MV-4-11 (cell line): ENCODE measurements at regions not wholly inside any gene's neighbourhood (a gene's known extent, or its start where the extent isn't known, plus 50 kb on each side); places are given as distances from the start of the nearest gene placed in this dataset.

Experiments used
- DNase-seq: peaks from one replicate; lab custom pipeline; 2025; lab: John Stamatoyannopoulos, UW

GRCh38 chr22:44442186-44442815 lies 55.7 kb downstream of the RTL6 start:
- no peak for DNase-seq

- DNase-seq = no peak
Observed at GRCh38 chr22:44441401-44442185, 56.4 kb downstream of the RTL6 start.

DNA sequence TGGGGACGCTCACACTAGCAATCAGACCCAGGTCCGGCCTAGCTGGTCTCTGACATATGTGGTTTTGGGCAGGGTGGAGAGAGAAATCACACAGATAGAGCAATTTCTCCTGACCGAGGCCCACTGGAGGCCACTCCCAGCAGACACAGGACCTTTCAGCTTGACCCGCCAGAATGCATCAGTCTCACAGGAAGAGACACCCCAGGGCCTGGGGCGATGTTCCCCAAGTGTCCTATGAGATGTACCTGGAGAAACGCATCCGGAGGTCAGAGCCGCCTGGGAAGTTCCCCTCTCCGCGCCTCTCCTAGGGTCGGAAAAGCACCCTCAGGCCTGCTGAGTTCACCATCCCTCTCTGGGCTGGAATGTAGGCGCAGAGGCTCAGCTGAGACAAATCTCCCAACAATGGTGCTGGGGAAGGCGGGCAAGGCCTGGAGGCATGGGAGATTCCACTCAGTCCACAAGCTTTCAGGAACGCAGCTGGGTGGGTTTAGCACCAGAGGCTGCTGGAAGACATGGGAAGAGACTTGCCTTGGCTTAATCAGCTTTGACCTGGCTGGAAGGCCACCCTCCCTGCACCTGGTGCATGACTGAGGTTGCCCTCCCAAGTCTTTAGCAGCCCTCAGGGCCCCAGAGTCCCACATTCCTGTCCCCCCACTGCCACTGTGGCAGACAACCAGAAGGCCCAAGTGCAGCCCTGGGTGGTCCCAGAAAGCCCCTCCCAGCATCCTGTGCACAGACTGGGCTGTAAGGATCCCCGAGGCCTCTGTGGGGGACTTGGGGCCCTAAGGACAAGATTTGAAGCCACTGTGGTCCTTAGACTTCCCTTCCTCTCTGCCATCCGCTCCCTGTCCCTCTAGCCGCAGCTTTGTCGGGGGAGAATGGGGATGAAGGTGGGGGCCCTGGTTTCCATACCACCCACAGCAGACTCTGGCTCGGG lies 57.5 kb downstream of the RTL6 start:
- DNase-seq = no peak

- no peak for DNase-seq
Observed at GRCh38 chr22:44439356-44440223, 58.4 kb downstream of the RTL6 start.

DNA sequence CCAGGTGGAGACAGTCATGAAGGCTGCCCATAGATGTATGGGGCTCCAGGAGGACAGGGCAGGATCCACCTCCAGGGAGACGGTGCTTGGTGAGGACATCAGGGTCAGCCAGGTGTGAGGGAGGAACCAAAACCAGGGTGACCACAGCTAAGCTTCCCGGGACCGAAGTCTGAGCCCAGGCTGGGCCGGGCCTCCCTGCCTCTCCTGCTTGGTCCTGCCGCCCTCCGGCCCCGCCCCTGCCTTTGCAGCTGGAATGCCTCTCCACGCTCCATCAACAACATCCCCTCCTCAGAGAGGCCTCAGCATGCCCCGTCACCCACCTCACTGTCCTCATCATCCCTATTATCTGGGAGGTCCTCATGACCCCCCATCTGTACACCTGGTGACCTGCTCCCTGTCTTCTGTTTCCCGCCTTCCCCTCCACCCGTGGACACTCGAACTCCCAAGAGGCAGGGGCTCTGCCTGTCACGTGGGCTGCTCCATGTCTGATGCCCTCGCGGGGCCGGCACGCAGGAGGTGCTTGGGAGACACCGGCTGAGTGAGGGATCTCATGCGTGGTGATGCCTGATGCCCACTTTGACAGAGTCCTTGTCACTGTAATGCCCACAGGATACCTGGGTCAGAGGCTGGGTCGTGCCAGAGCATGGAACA lies 59.4 kb downstream of the RTL6 start:
- no peak for DNase-seq

DNA sequence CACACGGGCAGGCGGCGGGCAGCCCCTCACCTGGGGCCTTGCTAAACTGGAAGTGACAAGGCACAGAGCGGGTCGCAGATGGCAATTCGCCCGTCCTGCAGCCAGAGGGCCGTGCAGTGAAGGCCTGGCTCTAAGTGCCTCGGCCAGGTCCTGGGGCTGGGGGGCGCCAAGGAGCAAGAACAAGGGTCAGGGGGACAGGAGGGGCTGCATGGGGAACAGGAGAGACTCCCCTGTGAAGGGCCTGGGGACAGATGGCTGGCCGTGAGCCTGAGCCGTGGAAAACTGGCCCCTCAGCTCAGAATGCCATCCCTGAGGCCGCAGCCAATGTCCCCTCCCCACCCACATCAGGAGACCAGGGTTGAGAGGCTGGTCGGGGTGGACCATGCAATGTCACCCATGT lies 60.0 kb downstream of the RTL6 start:
- no peak for DNase-seq

- no peak for DNase-seq
Observed at GRCh38 chr22:44437216-44438055, 60.6 kb downstream of the RTL6 start.

- DNase-seq = peak; percentile 57
Observed at GRCh38 chr22:44436736-44437135, 61.3 kb downstream of the RTL6 start.

DNA sequence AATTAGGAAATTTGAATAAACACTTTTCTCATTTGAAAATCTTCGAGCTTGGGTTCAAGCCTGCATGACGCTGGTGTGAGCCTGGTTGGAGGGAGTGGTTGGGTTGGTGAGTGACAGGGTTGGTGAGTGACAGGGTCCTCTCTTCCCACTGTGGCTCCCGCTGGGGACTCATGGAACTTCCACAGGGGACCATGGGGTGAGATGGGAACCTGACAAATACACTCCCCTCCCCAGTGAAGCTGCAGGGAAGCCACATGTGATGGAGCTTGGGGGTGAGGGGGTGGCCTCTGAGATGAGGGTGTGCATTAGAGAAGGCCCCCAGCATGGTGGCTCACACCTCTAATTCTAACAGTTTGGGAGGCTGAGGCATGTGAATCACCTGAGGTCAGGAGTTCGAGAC lies 66.8 kb downstream of the RTL6 start:
- no peak for DNase-seq

DNA sequence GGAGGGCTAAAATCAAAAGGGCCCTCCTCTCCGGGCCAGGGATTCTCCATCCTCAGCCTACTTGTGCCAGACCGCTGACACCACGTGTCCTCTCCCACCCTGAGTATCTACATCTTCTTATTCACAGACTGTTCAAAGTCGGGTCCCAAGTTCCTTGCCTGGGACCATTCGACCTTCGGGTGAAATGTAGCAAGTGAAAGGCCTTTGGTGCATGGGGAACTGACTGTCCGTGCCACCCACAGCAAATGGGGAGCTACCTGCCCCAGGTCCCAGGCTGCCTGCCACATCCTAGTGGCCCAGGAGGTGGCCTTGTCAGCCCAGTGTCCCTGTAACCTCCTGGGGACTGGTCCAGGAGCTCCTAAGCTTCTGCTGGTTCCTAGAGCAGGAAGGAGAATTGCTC lies 67.3 kb downstream of the RTL6 start:
- no peak for DNase-seq

DNA sequence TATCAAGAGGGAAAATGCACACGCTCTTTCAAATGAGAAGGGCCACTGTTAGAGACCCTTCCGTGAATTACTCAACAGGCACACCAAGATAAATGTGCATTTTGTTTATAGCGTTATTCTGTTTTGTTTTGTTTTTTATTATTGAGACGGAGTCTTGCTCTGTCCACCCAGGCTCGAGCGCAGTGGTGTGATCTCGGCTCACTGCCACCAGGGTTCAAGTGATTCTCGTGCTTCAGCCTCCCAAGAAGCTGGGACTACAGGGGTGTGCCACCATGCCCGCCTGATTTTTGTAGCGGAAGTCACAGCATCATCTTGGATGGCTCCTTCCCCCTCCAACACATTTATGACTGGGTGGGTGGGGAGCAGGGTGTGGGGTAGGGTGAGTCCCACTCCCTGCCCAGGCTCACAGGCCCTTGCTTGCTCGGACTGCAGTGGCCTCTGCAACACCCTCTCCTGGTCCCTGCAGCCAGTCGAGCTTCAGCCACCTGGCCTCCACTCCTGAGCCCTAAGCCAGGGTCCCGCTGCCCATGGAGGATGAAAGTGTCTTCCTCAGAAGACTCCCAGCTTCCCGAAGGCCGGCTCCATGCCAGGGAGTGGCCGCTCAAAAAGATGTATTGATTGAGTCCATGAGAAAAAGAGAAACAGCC lies 68.0 kb downstream of the RTL6 start:
- no peak for DNase-seq

DNA sequence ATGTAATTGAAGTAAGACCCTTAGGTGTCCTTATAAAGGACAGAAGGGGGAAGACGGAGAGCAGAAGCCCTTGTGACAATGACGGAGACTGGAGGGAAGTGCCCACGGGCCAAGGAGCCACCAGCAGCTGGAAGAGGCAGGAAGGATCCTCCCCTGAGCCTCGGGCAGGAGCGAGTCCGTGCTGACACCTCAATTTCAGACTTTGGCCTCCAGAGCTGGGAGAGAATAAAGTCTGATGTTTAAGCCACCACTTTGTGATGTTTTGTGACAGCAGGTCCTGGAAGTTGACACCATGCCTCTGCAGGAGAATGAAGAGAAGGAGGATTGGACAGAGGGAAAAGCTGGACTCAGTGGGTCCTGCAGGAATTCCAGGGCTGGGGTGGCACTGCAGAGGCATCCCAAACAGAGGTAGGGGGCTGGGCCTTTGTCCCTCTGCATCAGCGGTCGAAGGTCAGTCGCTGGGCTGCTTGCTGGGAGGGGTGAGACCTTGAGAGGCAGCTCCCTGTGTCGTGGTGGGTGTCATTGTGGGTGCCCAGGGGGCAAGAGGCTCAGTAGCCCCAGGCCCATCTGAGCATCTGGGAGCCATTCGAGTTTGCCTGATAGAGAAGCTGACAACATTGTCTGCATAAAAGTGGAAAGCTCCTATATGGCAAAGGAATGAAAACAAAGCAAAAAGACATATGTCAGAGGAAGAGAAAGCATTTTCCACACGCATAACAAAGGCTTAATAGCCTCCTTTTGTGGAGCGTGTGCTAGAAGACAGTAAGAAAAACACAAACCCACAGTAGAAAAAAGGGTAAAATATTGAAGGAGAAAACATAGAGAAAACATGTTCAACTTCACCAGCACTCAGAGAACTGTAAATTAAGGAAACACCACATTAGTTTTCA lies 68.8 kb downstream of the RTL6 start:
- no peak for DNase-seq

DNA sequence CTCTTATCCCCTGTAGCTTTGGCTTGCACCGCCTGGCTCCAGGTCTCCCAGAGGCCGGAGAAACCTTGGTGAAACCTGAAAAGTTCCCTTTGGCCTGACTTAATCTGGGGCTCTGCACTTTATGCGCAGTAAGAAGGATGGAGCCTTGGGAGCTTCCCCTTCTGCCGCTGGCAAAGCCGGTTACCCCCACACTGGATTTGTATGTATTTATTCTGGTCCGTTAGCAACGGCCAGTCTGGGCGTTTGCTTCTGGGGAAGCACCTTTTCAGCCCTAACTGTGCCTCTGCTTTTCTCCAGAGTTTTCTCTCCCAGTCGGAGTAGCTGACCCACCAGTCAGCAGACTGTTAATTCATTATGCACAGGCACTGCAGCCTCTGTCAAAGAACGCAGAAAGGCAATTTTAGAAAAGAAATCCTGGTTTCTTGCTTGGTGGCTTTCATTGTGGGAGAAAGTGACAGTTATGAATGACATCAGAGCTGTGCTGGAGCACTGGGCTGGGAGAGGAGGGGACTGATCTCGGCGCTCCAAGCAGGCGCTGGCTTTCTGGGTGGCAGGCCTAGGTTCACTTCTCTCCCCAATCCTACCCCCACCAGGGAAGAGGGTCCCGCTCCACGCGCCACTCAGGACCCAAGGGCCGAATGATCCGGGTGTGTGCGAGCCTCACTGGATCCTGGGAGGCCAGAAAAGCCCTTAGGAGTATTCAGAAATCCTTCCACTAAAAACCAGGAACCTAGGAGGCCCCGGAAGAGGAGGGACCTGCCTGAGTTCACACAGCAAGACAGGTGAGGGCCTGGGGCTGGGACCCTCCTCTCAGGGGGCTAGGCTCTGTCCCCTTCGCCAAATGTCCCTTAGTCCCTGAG lies 70.2 kb downstream of the RTL6 start:
- no peak for DNase-seq

DNA sequence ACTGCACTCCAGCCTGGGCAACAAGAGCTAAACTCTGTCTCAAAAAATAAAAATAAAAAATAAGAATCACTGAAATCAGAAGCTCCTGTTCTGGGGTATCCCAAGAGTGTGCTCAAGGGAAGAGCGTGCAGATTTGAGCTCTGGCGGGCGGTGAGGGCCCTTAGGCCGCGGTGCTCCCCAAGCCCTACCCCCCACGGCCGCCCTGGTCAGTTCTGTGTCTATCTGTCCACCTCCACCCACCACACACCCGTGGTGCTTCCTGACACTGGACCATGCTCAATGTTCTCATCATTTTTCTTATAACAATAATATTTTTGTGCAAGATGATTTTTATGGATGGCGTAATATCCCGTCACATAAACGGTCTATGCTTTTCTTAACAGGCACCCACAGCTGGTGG lies 71.1 kb downstream of the RTL6 start:
- no peak for DNase-seq

DNA sequence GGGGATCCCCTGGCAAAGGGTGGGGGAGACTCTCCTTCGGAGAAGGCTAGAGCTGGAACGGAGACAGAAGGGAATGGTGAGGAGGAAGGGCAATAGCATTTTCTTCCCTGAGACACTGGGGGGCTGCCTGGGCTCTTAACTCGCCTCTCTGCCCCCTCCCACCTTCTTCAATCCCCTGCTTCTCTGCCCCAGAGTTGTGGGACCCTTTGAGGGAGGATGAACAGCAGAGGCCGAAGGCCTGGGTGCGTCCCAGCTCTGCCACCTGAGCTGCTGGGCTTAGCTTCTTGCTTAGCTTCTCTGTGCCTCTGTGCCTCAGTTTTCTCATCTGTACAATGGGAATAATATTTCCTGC lies 72.4 kb downstream of the RTL6 start:
- DNase-seq = no peak

DNA sequence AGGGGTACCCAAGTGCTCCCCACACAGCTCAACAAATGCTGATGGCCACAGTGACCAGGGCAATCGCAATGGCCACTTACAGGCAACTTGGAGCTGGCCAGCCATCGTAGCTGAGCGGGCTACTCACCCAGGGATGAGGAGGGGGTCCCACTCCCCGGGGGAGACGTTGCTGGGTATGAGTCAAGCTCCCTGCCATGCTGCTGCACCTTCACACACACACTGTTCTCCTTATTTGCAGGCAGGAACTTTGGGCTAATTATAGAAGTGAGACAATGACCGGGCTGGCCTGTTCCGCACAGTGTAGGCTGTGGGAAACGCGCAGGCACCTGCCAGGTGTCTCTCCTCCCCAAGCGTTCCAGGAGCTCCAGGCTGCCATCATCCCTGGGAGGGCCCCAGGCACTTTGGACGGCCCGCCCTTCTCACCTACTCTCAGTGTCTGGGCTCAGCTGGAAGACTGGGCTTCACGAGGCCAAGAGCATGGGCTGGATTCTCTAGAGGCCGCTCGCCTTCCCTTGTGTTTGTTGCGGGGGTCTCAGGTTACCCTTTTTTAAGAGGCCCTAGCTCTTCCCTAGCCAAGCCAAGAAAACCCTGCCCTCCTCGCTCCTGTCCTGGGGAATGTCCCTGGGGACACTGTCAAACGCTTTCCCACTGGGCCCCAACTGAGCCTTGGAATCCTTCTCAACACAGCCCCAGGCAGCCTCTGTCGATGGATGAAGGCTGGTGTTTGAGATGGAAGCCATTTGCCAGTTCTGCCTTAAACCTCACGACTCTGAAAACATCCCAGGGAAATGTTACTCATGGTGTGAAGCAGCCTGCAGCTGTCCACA lies 73.0 kb downstream of the RTL6 start:
- no peak for DNase-seq

GRCh38 chr22:44424359-44424682 lies 73.7 kb downstream of the RTL6 start:
- DNase-seq = no peak
